Stomach (tissue), 8 donors: ENCODE measurements at regions not wholly inside any gene's neighbourhood (a gene's known extent, or its start where the extent isn't known, plus 50 kb on each side); places are given as distances from the start of the nearest gene placed in this dataset.

Experiments used
- DNase-seq, 2 donors: peaks; one replicate each; pipeline versions ENCODE4 v3.0.0 to v3.0.0-alpha.2; 2013 to 2019
- H3K27ac ChIP-seq, 5 donors: fragments of 200-600 bp in 4 of 5; sonication (generic) in 4 of 5; one replicate each; pipeline ENCODE4 v1.5.1; 2013 to 2019; ENCODE audit warnings: mild to moderate bottlenecking in 1 of 5, moderate library complexity in 1 of 5
- H3K27me3 ChIP-seq, 3 donors: fragments of 200-600 bp; sonication (generic); one replicate each; pipeline ENCODE4 v1.5.1; 2017 to 2019; ENCODE audit warnings: mixed run types in 1 of 3
- H3K36me3 ChIP-seq, 4 donors: fragments of 200-600 bp; sonication (generic); 1 replicate in 3 of 4; 2 replicates in 1 of 4; pipeline ENCODE4 v1.5.1; 2016 to 2019
- H3K4me1 ChIP-seq, 4 donors: fragments of 200-600 bp; sonication (generic); one replicate each; pipeline ENCODE4 v1.5.1; 2016 to 2019
- H3K4me3 ChIP-seq, 4 donors: fragments of 200-600 bp; sonication (generic) in 3 of 4; one replicate each; pipeline ENCODE4 v1.5.1; 2016 to 2019; ENCODE audit warnings: mild to moderate bottlenecking in 1 of 4
- H3K9me3 ChIP-seq, 4 donors: fragments of 200-600 bp; sonication (generic); one replicate each; pipeline ENCODE4 v1.5.1; 2016 to 2019
- CTCF ChIP-seq, 7 experiments: fragments of 450-650 bp in 4 of 7; fragments of 200-600 bp in 3 of 7; sonication (generic) in 3 of 7; IDR thresholded peaks; one replicate each; pipeline ENCODE4 v1.5.1; 2016 to 2019; ENCODE audit warnings: antibody characterized with exemption in 7 of 7, control low read depth in 2 of 7, mild to moderate bottlenecking in 1 of 7
- EP300 ChIP-seq: sonication (generic); formaldehyde crosslinking; IDR thresholded peaks from one replicate; pipeline ENCODE4 v1.6.1; 2017; ENCODE audit warnings: antibody characterized with exemption
- POLR2A ChIP-seq, 4 donors: fragments of 450-650 bp; IDR thresholded peaks; one replicate each; pipeline ENCODE4 v1.6.1; 2016; ENCODE audit warnings: antibody characterized with exemption in 4 of 4, control low read depth in 2 of 4, mild to moderate bottlenecking in 1 of 4, moderate library complexity in 1 of 4
- POLR2AphosphoS5 ChIP-seq, 3 donors: sonication (generic); formaldehyde crosslinking; IDR thresholded peaks; one replicate each; pipeline ENCODE4 v1.6.1; 2016; ENCODE audit warnings: antibody characterized with exemption in 3 of 3
- WGBS, 5 donors: extraction: QIAGEN DNeasy Blood & Tissue Kit in 3 of 5; methylation state at CpG; one replicate each; pipeline versions ENCODE4 v1.1.5 to v1.1.7; 2013 to 2018; 5-methylcytosine and 5-hydroxymethylcytosine counted together
- intact Hi-C: fragments of 100-400 bp; cut with DNase I; formaldehyde crosslinking; loops from one replicate; pipeline ENCODE4 v1.15.1; 2023; ENCODE audit warnings: low total_unique reads
- donor health status: healthy with polysubstance abuse.
- donor health status: Bipolar disorder and iron deficiency.
- donor health status: healthy.

- Histone ChIP-seq H3K36me3 (no peaks in the 10 kb centered on the region), H3K4me3 (no peak overlapping the region), H3K4me1 (peaks cover 0 to 21% (median 10%) of the 10 kb centered on the region in 4 donors), H3K27me3 (no peaks in the 10 kb centered on the region), H3K27ac (peak overlapping the region; percentile 25 to 84 (median 68)), H3K9me3 (no peaks in the 10 kb centered on the region)
- 38 to 68% (median 66%) methylated on average over 8 of the region's 8 CpGs for WGBS, 5 donors
- intact Hi-C loops = no loop called here
- peak; percentile 82 to 90 for DNase-seq
- TF ChIP-seq EP300 = peak; percentile 38
- no peak for TF ChIP-seq CTCF (IDR thresholded peaks at IDR 0.05)
- TF ChIP-seq POLR2A (IDR thresholded peaks at IDR 0.05) = no peak
- peak; percentile 68 to 95 (median 91) for TF ChIP-seq POLR2AphosphoS5 (IDR thresholded peaks at IDR 0.05)
Observed at GRCh38 chr2:222993920-222994650, 57.9 kb upstream of the KCNE4 start.

DNA sequence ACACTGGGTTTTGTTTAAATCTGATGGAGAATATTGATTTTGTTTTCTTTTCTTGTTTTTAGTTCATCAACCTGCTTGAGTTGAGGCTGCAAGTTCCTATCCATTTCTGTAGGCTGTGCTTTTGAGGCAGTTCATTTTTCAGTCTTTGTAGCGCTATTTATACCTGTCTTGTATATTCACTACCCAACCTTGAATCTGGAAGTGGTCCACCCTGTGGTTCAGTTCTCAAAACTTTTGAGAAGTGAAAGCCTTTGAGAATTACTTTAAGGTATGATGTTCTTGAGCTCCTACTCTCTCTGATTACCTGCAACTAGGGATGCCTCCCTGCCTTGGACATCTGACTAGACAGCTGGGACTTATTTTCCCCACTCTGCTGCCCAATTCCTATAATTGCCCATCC is 53.5 kb upstream of the KCNE4 start:
- DNase-seq = no peak
- Histone ChIP-seq H3K27ac (no peak overlapping the region), H3K36me3 (no peaks in the 10 kb centered on the region), H3K4me3 (no peak overlapping the region), H3K4me1 (peaks cover 0 to 20% (median 9%) of the 10 kb centered on the region in 4 donors), H3K9me3 (no peaks in the 10 kb centered on the region), H3K27me3 (no peaks in the 10 kb centered on the region)
- intact Hi-C loops = no loop called here
- no peak for TF ChIP-seq EP300
- TF ChIP-seq POLR2AphosphoS5 (IDR thresholded peaks at IDR 0.05) = no peak
- TF ChIP-seq POLR2A (IDR thresholded peaks at IDR 0.05) = no peak
- TF ChIP-seq CTCF (IDR thresholded peaks at IDR 0.05) = no peak
- 88 to 97% (median 90%) methylated on average over 1 of the region's 1 CpG for WGBS, 5 donors

- no peak for DNase-seq
- Histone ChIP-seq H3K27ac (no peak overlapping the region), H3K9me3 (no peaks in the 10 kb centered on the region), H3K4me1 (no peaks in the 10 kb centered on the region), H3K36me3 (no peaks in the 10 kb centered on the region), H3K4me3 (no peak overlapping the region), H3K27me3 (no peaks in the 10 kb centered on the region)
- 78 to 84% (median 81%) methylated on average over 12 of the region's 12 CpGs for WGBS, 5 donors
- TF ChIP-seq CTCF (IDR thresholded peaks at IDR 0.05) (no peak), POLR2A (IDR thresholded peaks at IDR 0.05) (no peak), POLR2AphosphoS5 (IDR thresholded peaks at IDR 0.05) (no peak), EP300 (no peak)
- intact Hi-C loops = no loop called here
Observed at GRCh38 chr2:223000872-223001796, 50.9 kb upstream of the KCNE4 start.

DNA sequence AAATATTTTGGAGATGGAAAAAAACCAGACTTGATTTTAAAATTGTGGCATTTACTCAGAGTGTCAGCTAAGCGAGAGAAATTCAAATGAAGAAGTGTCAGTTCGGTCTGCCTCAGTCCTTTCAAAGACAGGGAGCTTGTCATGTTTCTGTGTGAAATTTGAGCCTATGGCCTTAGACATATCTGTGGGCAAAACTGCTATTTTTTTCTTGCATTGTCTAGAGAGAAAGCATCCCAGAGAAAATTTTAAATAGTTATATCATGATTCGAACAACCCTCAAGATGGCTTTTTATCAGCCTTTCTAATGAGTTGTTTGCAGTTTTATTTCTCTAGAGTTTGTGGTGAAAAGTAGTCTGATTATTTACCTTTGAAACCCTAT is 50.2 kb upstream of the KCNE4 start:
- no peaks in the 10 kb centered on the region for H3K9me3 ChIP-seq
- H3K4me3 ChIP-seq = no peak overlapping the region
- TF ChIP-seq POLR2A (IDR thresholded peaks at IDR 0.05) (no peak), POLR2AphosphoS5 (IDR thresholded peaks at IDR 0.05) (no peak), CTCF (IDR thresholded peaks at IDR 0.05) (no peak), EP300 (no peak)
- intact Hi-C loops = no loop called here
- no peak overlapping the region for H3K27ac ChIP-seq
- no peaks in the 10 kb centered on the region for H3K4me1 ChIP-seq
- 78 to 94% (median 85%) methylated on average over 3 of the region's 3 CpGs for WGBS, 5 donors
- no peaks in the 10 kb centered on the region for H3K36me3 ChIP-seq
- DNase-seq = no peak
- no peaks in the 10 kb centered on the region for H3K27me3 ChIP-seq
